NT2/D1 (cell line): ENCODE measurements at regions not wholly inside any gene's neighbourhood (a gene's known extent, or its start where the extent isn't known, plus 50 kb on each side); places are given as distances from the start of the nearest gene placed in this dataset.

Experiments
- DNase-seq: peaks from one replicate; pipeline ENCODE4 v3.0.0-alpha.2; 2011; ENCODE audit warnings: low read depth, low spot score
- H3K27me3 ChIP-seq: 2 replicates; pipeline ENCODE4 v1.6.0; 2011; ENCODE audit warnings: mild to moderate bottlenecking; ENCODE audit not compliant: insufficient read length, insufficient read depth
- H3K36me3 ChIP-seq: 2 replicates; pipeline ENCODE4 v1.6.1; 2011; ENCODE audit warnings: mild to moderate bottlenecking, low read length, mixed read lengths; ENCODE audit not compliant: insufficient read depth, insufficient read length
- H3K4me1 ChIP-seq: 2 replicates; pipeline ENCODE4 v1.5.1; 2011; ENCODE audit not compliant: insufficient read depth, insufficient read length
- H3K4me3 ChIP-seq: 2 replicates; pipeline ENCODE4 v1.5.1; 2011; ENCODE audit warnings: low read depth; ENCODE audit not compliant: insufficient read length
- H3K9ac ChIP-seq: 2 replicates; pipeline ENCODE4 v1.6.0; 2011; ENCODE audit warnings: low read depth; ENCODE audit not compliant: insufficient read length
- H3K9me3 ChIP-seq: 2 replicates; pipeline ENCODE4 v1.5.1; 2011; ENCODE audit warnings: mild to moderate bottlenecking, low read length; ENCODE audit not compliant: insufficient read depth
- SUZ12 ChIP-seq: IDR thresholded peaks from 2 replicates; pipeline ENCODE4 v1.6.1; 2011; ENCODE audit not compliant: insufficient read length, insufficient read depth; ENCODE audit errors: extremely low read depth
- YY1 ChIP-seq: IDR thresholded peaks from 2 replicates; pipeline ENCODE4 v1.6.1; 2011; ENCODE audit not compliant: insufficient read length, insufficient read depth
- ZNF274 ChIP-seq: IDR thresholded peaks from 2 replicates; pipeline ENCODE4 v1.6.1; 2011; ENCODE audit warnings: mild to moderate bottlenecking, low read depth, low read length

DNA sequence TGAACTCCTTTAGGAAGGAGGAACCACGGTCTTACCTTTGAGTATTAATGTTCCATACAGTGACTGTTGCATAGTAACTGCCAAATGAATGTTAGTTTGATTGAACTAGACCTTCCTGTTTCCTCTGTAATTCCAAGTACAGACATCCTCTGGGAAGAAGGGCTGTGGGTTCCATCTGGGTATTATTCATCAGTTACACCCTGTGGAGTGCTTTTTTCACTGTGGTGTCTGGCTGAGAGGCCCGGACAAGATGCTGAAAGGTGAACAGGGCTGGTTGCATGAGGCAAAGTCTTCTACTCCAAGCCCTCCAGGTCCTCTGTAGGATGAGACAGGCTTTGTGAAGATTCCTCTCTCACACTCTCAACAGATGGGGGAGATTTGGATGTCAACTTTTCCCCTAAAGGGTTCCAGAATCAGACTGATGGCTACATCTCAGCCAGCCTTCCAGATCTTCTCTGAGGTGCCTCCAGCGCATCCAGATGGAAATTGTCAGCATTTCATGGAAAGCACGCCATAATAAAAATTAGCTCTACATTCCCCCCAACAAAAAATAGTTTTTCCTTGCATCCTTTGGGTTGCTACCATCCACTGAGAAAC, 230.9 kb downstream of the GAS1 start:
- Histone ChIP-seq H3K4me3 (no peak overlapping the region), H3K9me3 (0 out of 2 replicates have a peak, but pooled peaks cover 16% of the 10 kb centered on the region), H3K9ac (no peak overlapping the region), H3K27me3 (no peaks in the 10 kb centered on the region), H3K4me1 (no peaks in the 10 kb centered on the region), H3K36me3 (no peaks in the 10 kb centered on the region)
- TF ChIP-seq YY1 (no peak), SUZ12 (no peak), ZNF274 (no peak)
- no peak for DNase-seq

DNA sequence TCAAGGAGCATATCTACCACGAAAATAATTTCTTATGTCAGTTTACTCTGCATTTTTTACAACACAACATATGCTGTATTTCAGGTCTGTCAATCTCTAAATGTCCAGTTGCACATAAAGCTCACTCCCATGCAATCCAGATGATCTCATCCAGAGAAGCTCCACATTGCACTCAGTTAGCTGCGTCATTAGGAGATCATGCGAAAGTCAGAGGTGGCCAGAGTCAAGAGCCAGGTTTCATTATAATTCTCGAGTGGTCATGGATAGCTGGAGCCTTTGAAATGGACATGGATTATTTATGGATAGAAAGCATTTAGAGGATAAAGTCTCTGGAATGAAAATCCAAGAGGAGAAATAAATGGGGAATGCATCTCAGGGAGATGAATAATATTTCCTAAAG, 232.3 kb downstream of the GAS1 start:
- H3K4me1 ChIP-seq = no peaks in the 10 kb centered on the region
- no peak overlapping the region for H3K4me3 ChIP-seq
- TF ChIP-seq YY1 (no peak), ZNF274 (no peak), SUZ12 (no peak)
- no peak for DNase-seq
- H3K9ac ChIP-seq = no peak overlapping the region
- no peaks in the 10 kb centered on the region for H3K27me3 ChIP-seq
- H3K9me3 ChIP-seq = 0 out of 2 replicates have a peak, but pooled peaks cover 11% of the 10 kb centered on the region
- H3K36me3 ChIP-seq = no peaks in the 10 kb centered on the region

DNA sequence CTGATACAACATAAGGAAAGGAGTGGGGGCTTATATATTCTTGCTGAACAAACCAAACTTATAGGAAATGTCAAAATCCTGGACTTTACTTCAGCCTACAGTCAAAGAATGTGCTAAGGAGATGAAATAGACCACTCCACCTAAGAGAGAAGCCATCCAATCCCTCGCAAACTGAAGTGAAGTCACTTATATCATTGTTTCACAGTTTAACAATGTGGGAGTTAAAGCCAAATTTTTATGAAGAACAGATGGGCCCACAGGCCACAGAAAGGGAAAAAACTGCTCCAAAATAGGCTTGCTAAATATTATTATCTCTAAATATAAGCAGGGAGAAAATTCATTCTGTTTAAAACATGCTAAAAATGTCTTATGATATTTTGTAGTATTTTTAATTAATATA, 233.3 kb downstream of the GAS1 start:
- TF ChIP-seq ZNF274 (no peak), YY1 (no peak), SUZ12 (no peak)
- Histone ChIP-seq H3K27me3 (no peaks in the 10 kb centered on the region), H3K4me1 (no peaks in the 10 kb centered on the region), H3K9ac (no peak overlapping the region), H3K4me3 (no peak overlapping the region), H3K9me3 (0 out of 2 replicates have a peak, but pooled peaks cover under 1% of the 10 kb centered on the region), H3K36me3 (no peaks in the 10 kb centered on the region)
- DNase-seq = no peak

DNA sequence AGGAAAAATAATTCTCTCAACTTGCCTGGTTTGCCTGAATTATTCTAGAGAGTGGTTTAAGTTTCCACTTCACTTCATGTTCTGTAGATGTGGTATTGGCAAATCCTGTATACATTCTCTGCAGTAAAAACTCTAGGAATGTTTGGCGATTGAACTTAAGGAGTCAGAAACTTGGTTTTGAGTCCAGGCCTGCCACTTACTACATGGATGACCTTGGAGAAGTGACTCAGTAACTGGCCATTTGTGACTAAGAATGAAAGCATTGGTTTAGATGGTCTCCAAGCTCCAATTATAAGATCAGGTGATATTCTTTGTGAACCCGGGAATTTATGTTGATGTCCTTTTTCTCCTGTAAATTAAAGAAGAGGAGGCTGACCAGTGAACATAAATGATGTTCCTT, 233.8 kb downstream of the GAS1 start:
- TF ChIP-seq YY1 (no peak), SUZ12 (no peak), ZNF274 (no peak)
- Histone ChIP-seq H3K4me1 (no peaks in the 10 kb centered on the region), H3K4me3 (no peak overlapping the region), H3K36me3 (no peaks in the 10 kb centered on the region), H3K9ac (no peak overlapping the region), H3K27me3 (no peaks in the 10 kb centered on the region), H3K9me3 (no peaks in the 10 kb centered on the region)
- DNase-seq = no peak

DNA sequence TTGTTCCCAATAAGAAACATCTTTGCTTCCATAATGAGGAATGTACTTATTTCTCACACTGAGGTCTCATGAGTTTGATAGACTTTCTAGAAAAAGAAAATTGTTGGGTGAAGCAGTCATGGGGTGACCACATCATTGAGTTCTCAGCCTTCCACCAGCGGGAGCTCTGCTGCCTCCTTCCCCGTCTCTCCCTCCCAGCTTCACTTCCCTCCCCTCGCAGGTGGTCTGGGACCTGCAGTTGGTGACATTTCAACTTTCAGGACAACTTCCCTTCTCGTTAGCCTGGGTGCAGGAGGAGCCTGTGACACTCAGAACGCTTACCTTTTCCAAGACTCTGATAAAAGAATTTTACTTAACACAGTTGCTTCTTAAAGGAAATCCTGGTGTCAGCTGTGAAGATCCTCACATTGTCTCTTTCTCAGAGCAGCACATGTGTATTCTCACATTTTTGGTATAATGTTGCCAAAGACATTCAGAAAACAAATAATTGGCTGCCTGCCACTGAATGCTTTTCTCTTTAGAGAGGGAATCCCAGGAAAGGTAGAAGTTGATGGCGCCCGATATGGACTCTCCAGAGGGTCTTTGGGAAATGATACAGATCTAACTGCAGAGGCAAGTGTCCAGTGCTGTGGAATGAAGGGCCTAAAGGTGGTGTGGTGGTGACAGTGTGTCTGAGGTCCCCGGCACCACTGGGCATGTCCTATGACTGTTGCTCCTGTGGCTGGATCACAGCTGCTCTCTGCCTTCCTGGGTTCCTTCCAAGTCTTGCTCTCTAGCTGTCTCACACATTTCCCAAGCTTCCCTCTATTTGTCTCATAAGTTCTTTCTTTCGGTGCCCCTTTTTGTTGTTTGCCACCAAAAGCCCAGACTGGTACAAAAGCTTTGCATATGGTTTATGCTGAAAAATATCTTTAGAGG, 238.1 kb downstream of the GAS1 start:
- Histone ChIP-seq H3K9ac (no peak overlapping the region), H3K9me3 (no peaks in the 10 kb centered on the region), H3K27me3 (no peaks in the 10 kb centered on the region), H3K4me3 (no peak overlapping the region), H3K4me1 (no peaks in the 10 kb centered on the region), H3K36me3 (no peaks in the 10 kb centered on the region)
- TF ChIP-seq YY1 (no peak), SUZ12 (no peak), ZNF274 (no peak)
- DNase-seq = no peak

DNA sequence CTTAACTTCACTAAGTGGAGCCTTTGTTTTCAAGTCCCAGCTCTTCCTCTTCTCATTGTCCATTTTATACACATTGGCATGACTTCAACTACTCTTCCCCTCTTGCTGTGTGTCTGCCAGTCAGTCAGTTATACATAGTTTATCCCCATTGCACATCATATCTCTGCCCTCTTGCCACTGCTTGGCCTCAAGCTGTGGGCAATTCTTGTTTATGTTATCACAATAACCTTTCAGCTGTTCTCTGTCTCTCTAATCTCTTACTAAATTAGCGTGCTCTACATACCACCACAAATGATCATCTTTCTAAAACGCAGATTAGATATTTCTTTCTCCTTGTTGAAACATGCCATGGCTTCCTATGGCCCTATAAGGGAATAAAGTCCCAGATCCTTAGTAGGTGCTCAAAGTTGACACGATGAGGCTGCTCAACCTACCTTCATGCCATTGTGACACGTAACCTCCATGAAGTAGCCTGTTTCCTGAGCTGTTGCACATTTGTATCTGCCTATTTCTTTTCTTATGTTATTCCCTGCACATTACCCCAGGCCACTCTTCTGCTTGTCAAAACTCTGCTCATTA, 239.3 kb downstream of the GAS1 start:
- H3K4me1 ChIP-seq = no peaks in the 10 kb centered on the region
- H3K9me3 ChIP-seq = no peaks in the 10 kb centered on the region
- no peaks in the 10 kb centered on the region for H3K36me3 ChIP-seq
- no peak for DNase-seq
- H3K27me3 ChIP-seq = no peaks in the 10 kb centered on the region
- H3K4me3 ChIP-seq = no peak overlapping the region
- H3K9ac ChIP-seq = no peak overlapping the region
- TF ChIP-seq SUZ12 (no peak), YY1 (no peak), ZNF274 (no peak)

DNA sequence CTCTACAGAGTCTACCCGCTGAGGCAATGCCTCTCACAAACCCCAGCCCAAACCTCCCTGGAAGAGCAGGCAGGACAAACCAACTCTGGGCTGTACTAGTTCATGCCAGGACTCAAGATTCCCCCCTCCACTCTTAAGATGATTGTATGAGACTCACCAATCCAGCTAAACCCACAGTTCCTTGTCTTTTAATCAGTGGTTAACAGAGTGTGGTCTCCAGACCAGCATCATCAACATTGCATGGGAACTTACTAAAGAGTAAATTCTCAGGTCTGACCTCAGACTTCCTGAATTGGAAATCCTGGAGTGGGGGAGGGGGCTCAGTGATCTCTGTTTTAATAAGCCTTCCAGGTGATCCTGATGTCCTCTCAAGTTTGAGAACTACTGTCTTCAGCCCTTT, 240.9 kb downstream of the GAS1 start:
- no peak for DNase-seq
- no peak for TF ChIP-seq YY1
- no peak for TF ChIP-seq SUZ12
- no peak for TF ChIP-seq ZNF274
- Histone ChIP-seq H3K4me1 (no peaks in the 10 kb centered on the region), H3K4me3 (no peak overlapping the region), H3K27me3 (no peaks in the 10 kb centered on the region), H3K36me3 (no peaks in the 10 kb centered on the region), H3K9ac (no peak overlapping the region), H3K9me3 (no peaks in the 10 kb centered on the region)
